Heart left ventricle (tissue), 13 donors: ENCODE measurements at regions not wholly inside any gene's neighbourhood (a gene's known extent, or its start where the extent isn't known, plus 50 kb on each side); places are given as distances from the start of the nearest gene placed in this dataset.

Source experiments
- CTCF ChIP-seq, 12 donors: fragments of 200-600 bp; sonication (generic) in 4 of 12; IDR thresholded peaks; one replicate each; pipeline versions ENCODE4 v1.5.0 to v1.8.0; 2018 to 2022; ENCODE audit warnings: antibody characterized with exemption in 12 of 12, mild to moderate bottlenecking in 5 of 12
- POLR2A ChIP-seq, 2 donors: fragments of 450-650 bp; IDR thresholded peaks; one replicate each; pipeline ENCODE4 v1.6.1; 2017; ENCODE audit warnings: antibody characterized with exemption in 2 of 2, mild to moderate bottlenecking in 2 of 2, moderate library complexity in 2 of 2
- donor health status: ischemic (EF 13 %, LVEDD 7.1; RV severe dilation, severe dysfunction).
- donor health status: DM: no; HTN: yes; CAD: no.
- donor health status: DM: no; HTN: no; CAD: no.
- donor health status: ischemic (EF 25% LVEDD 6.9; RV normal size, moderate dysfunction).
- donor health status: ischemic (EF 25% LVEDD 5.7; RV mildly dilated, moderate dysfunction).
- donor health status: ischemic (EF 35%, LVEDD 5.7; RV mildly dilated, moderate dysfunction).
- donor health status: nonischemic (EF 11% LVEDD 7.7; RV severe dilation, severe dysfunction).
- donor health status: DM: yes; HTN: yes; CAD: no.
- donor health status: PGD.
- donor health status: ischemic (EF 29% LVEDD 5.4; RV normal size, mild dysfunction).
- donor health status: nonischemic (EF 23%, LVEDD 6.1; RV moderate dilation, normal function).

GRCh38 chr11:71059662-71060061 lies 192.7 kb downstream of the SHANK2 start:
- no peak for TF ChIP-seq CTCF (IDR thresholded peaks at IDR 0.05)
- no peak for TF ChIP-seq POLR2A (IDR thresholded peaks at IDR 0.05)
